ENCODE measurements at regions not wholly inside any gene's neighbourhood (a gene's known extent, or its start where the extent isn't known, plus 50 kb on each side); places are given as distances from the start of the nearest gene placed in this dataset.

DNA sequence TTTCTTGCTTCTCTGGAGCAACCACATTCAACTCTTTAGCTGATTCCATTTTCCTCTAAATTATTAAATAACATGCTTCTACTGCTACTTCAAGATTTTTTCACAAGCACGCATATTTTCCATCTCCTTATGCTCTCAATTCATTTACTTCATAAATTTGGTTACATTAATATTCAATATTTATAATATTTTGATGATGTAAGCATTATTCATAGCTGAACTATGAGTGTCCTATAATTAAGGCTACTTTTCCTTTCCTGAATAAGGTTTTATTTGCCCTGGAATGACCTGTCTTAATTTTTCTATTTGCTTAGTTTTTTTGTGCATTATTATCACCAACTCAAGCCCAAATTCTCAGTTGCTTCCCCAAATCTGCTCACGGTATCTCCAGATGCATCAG is 109.4 kb upstream of the ADPGK start:
- ChIA-PET POLR2A (no interaction called here), CTCF (no interaction called here)
- no peaks in the 10 kb centered on the region for H3K4me1 ChIP-seq (ENCODE audit: control extremely low read depth in 1 of 4, control insufficient read depth in 4 of 4, insufficient read depth in 4 of 4, low read length in 3 of 4)
- no peaks in the 10 kb centered on the region for H3K36me3 ChIP-seq (ENCODE audit: control insufficient read depth in 4 of 4, insufficient read depth in 4 of 4, low read length in 3 of 4)
- no peak overlapping the region for H3K4me3 ChIP-seq (ENCODE audit: control insufficient read depth in 1 of 7, extremely low read depth in 1 of 7, insufficient read depth in 4 of 7, low read depth in 2 of 7, low read length in 6 of 7)
- H3K27me3 ChIP-seq (replicated peaks in 2 of 5; ENCODE audit: control insufficient read depth in 4 of 5, insufficient read depth in 5 of 5, low read length in 4 of 5) = peaks cover 2 to 37% (median 4%) of the 10 kb centered on the region in 5 experiments
- peaks cover 0 to 7% (median 0%) of the 10 kb centered on the region in 5 experiments for H3K9me3 ChIP-seq (ENCODE audit: control extremely low read depth in 1 of 5, control insufficient read depth in 4 of 5, insufficient read depth in 2 of 5, low read depth in 1 of 5, low read length in 4 of 5)
- H3K27ac ChIP-seq (ENCODE audit: insufficient read depth in 1 of 2, low read depth in 1 of 2, low read length in 2 of 2, poor library complexity in 1 of 2, severe bottlenecking in 2 of 2) = no peak overlapping the region
- WGBS (ENCODE audit: insufficient coverage) = 100% methylated on average over 1 of the region's 2 CpGs
- DNase-seq = no peak

GRCh38 chr15:72890043-72890442 is 106.5 kb upstream of the ADPGK start:
- 57% methylated on average over 11 of the region's 12 CpGs for WGBS (ENCODE audit: insufficient coverage)
- Histone ChIP-seq H3K9me3 (ENCODE audit: control extremely low read depth in 1 of 5, control insufficient read depth in 4 of 5, insufficient read depth in 2 of 5, low read depth in 1 of 5, low read length in 4 of 5) (peaks cover 0 to 7% (median 0%) of the 10 kb centered on the region in 5 experiments), H3K27ac (ENCODE audit: insufficient read depth in 1 of 2, low read depth in 1 of 2, low read length in 2 of 2, poor library complexity in 1 of 2, severe bottlenecking in 2 of 2) (no peak overlapping the region), H3K36me3 (ENCODE audit: control insufficient read depth in 4 of 4, insufficient read depth in 4 of 4, low read length in 3 of 4) (no peaks in the 10 kb centered on the region), H3K27me3 (replicated peaks in 2 of 5; ENCODE audit: control insufficient read depth in 4 of 5, insufficient read depth in 5 of 5, low read length in 4 of 5) (peaks cover 0 to 21% (median 7%) of the 10 kb centered on the region in 5 experiments), H3K4me3 (ENCODE audit: control insufficient read depth in 1 of 7, extremely low read depth in 1 of 7, insufficient read depth in 4 of 7, low read depth in 2 of 7, low read length in 6 of 7) (no peak overlapping the region), H3K4me1 (ENCODE audit: control extremely low read depth in 1 of 4, control insufficient read depth in 4 of 4, insufficient read depth in 4 of 4, low read length in 3 of 4) (no peaks in the 10 kb centered on the region)
- POLR2A ChIA-PET = no interaction called here
- no peak for DNase-seq
- CTCF ChIA-PET = no interaction called here

DNA sequence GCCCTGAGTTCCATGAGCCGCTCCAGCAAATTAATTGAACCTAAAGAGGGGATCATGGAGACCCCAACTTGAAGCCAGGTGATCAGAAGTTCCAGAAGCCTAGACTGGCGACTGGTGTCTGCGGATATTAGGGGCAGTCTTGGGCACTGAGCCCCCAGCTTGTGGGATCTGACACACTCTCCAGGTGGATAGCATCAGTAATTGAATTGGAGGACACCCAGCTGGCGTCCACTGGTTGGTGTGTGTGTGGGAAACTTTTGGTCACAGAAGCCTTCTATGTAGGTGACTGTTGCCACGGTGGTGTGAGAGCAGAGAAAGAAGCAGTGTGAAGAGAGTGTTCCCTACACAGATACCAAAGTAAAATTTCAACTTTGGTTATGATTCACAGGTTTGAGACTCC is 106.0 kb upstream of the ADPGK start:
- no peaks in the 10 kb centered on the region for H3K4me1 ChIP-seq (ENCODE audit: control extremely low read depth in 1 of 4, control insufficient read depth in 4 of 4, insufficient read depth in 4 of 4, low read length in 3 of 4)
- POLR2A ChIA-PET = no interaction called here
- peaks cover 0 to 7% (median 0%) of the 10 kb centered on the region in 5 experiments for H3K9me3 ChIP-seq (ENCODE audit: control extremely low read depth in 1 of 5, control insufficient read depth in 4 of 5, insufficient read depth in 2 of 5, low read depth in 1 of 5, low read length in 4 of 5)
- H3K27me3 ChIP-seq (replicated peaks in 2 of 5; ENCODE audit: control insufficient read depth in 4 of 5, insufficient read depth in 5 of 5, low read length in 4 of 5) = peaks cover 0 to 21% (median 7%) of the 10 kb centered on the region in 5 experiments
- DNase-seq = no peak
- no peaks in the 10 kb centered on the region for H3K36me3 ChIP-seq (ENCODE audit: control insufficient read depth in 4 of 4, insufficient read depth in 4 of 4, low read length in 3 of 4)
- H3K4me3 ChIP-seq (ENCODE audit: control insufficient read depth in 1 of 7, extremely low read depth in 1 of 7, insufficient read depth in 4 of 7, low read depth in 2 of 7, low read length in 6 of 7) = no peak overlapping the region
- WGBS (ENCODE audit: insufficient coverage) = 95% methylated on average over 4 of the region's 5 CpGs
- CTCF ChIA-PET = no interaction called here
- H3K27ac ChIP-seq (ENCODE audit: insufficient read depth in 1 of 2, low read depth in 1 of 2, low read length in 2 of 2, poor library complexity in 1 of 2, severe bottlenecking in 2 of 2) = no peak overlapping the region

GRCh38 chr15:72888811-72889210 is 105.3 kb upstream of the ADPGK start:
- no peaks in the 10 kb centered on the region for H3K4me1 ChIP-seq (ENCODE audit: control extremely low read depth in 1 of 4, control insufficient read depth in 4 of 4, insufficient read depth in 4 of 4, low read length in 3 of 4)
- POLR2A ChIA-PET = no interaction called here
- no peak for DNase-seq
- peaks cover 0 to 3% (median 0%) of the 10 kb centered on the region in 5 experiments for H3K9me3 ChIP-seq (ENCODE audit: control extremely low read depth in 1 of 5, control insufficient read depth in 4 of 5, insufficient read depth in 2 of 5, low read depth in 1 of 5, low read length in 4 of 5)
- CTCF ChIA-PET = interaction anchor here (0.6 kb wide), 1 partner anchor 170 kb away, joined by 3 read pairs; no protein-coding TSS in a partner anchor
- no peaks in the 10 kb centered on the region for H3K36me3 ChIP-seq (ENCODE audit: control insufficient read depth in 4 of 4, insufficient read depth in 4 of 4, low read length in 3 of 4)
- WGBS (ENCODE audit: insufficient coverage) = 96% methylated on average over 7 of the region's 7 CpGs
- H3K27me3 ChIP-seq (replicated peaks in 2 of 5; ENCODE audit: control insufficient read depth in 4 of 5, insufficient read depth in 5 of 5, low read length in 4 of 5) = peaks cover 0 to 21% (median 7%) of the 10 kb centered on the region in 5 experiments
- no peak overlapping the region for H3K4me3 ChIP-seq (ENCODE audit: control insufficient read depth in 1 of 7, extremely low read depth in 1 of 7, insufficient read depth in 4 of 7, low read depth in 2 of 7, low read length in 6 of 7)
- no peak overlapping the region for H3K27ac ChIP-seq (ENCODE audit: insufficient read depth in 1 of 2, low read depth in 1 of 2, low read length in 2 of 2, poor library complexity in 1 of 2, severe bottlenecking in 2 of 2)

GRCh38 chr15:72888211-72888610 is 104.7 kb upstream of the ADPGK start:
- CTCF ChIA-PET = interaction anchor here (0.6 kb wide), 1 partner anchor 169 kb away, joined by 3 read pairs; no protein-coding TSS in a partner anchor
- H3K9me3 ChIP-seq (ENCODE audit: control extremely low read depth in 1 of 5, control insufficient read depth in 4 of 5, insufficient read depth in 2 of 5, low read depth in 1 of 5, low read length in 4 of 5) = peaks cover 0 to 4% (median 0%) of the 10 kb centered on the region in 5 experiments
- POLR2A ChIA-PET = no interaction called here
- WGBS (ENCODE audit: insufficient coverage) = no CpG with 5 or more reads among the region's 1 CpG
- H3K27me3 ChIP-seq (replicated peaks in 2 of 5; ENCODE audit: control insufficient read depth in 4 of 5, insufficient read depth in 5 of 5, low read length in 4 of 5) = peaks cover 0 to 21% (median 7%) of the 10 kb centered on the region in 5 experiments
- H3K27ac ChIP-seq (ENCODE audit: insufficient read depth in 1 of 2, low read depth in 1 of 2, low read length in 2 of 2, poor library complexity in 1 of 2, severe bottlenecking in 2 of 2) = no peak overlapping the region
- no peak for DNase-seq
- H3K4me3 ChIP-seq (ENCODE audit: control insufficient read depth in 1 of 7, extremely low read depth in 1 of 7, insufficient read depth in 4 of 7, low read depth in 2 of 7, low read length in 6 of 7) = no peak overlapping the region
- no peaks in the 10 kb centered on the region for H3K4me1 ChIP-seq (ENCODE audit: control extremely low read depth in 1 of 4, control insufficient read depth in 4 of 4, insufficient read depth in 4 of 4, low read length in 3 of 4)
- H3K36me3 ChIP-seq (ENCODE audit: control insufficient read depth in 4 of 4, insufficient read depth in 4 of 4, low read length in 3 of 4) = no peaks in the 10 kb centered on the region

DNA sequence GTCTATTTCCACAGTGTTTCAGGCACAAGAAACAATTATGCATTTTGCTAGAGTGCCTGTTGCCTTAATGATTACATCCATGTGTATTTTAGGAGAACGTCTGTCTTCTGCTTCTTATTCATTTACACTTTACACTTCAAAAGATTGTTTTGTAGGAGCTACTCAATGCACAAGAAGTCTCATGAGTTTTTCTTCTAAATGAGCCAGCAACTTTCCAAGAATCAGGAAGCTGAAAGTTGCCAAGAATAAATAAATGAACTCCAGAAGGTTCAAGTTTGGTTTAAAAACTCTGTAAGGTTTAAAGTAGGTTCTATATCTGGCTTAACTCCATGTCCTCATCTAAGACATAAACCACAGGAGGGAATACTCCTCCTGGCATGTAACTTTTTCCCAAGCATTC is 103.8 kb upstream of the ADPGK start:
- Histone ChIP-seq H3K4me3 (ENCODE audit: control insufficient read depth in 1 of 7, extremely low read depth in 1 of 7, insufficient read depth in 4 of 7, low read depth in 2 of 7, low read length in 6 of 7) (no peak overlapping the region), H3K27ac (ENCODE audit: insufficient read depth in 1 of 2, low read depth in 1 of 2, low read length in 2 of 2, poor library complexity in 1 of 2, severe bottlenecking in 2 of 2) (no peak overlapping the region), H3K36me3 (ENCODE audit: control insufficient read depth in 4 of 4, insufficient read depth in 4 of 4, low read length in 3 of 4) (no peaks in the 10 kb centered on the region), H3K9me3 (ENCODE audit: control extremely low read depth in 1 of 5, control insufficient read depth in 4 of 5, insufficient read depth in 2 of 5, low read depth in 1 of 5, low read length in 4 of 5) (peaks cover 0 to 5% (median 0%) of the 10 kb centered on the region in 5 experiments), H3K27me3 (replicated peaks in 2 of 5; ENCODE audit: control insufficient read depth in 4 of 5, insufficient read depth in 5 of 5, low read length in 4 of 5) (peaks cover 0 to 18% (median 7%) of the 10 kb centered on the region in 5 experiments), H3K4me1 (ENCODE audit: control extremely low read depth in 1 of 4, control insufficient read depth in 4 of 4, insufficient read depth in 4 of 4, low read length in 3 of 4) (no peaks in the 10 kb centered on the region)
- POLR2A ChIA-PET = no interaction called here
- CTCF ChIA-PET = no interaction called here
- no CpG with 5 or more reads among the region's 1 CpG for WGBS (ENCODE audit: insufficient coverage)
- no peak for DNase-seq

DNA sequence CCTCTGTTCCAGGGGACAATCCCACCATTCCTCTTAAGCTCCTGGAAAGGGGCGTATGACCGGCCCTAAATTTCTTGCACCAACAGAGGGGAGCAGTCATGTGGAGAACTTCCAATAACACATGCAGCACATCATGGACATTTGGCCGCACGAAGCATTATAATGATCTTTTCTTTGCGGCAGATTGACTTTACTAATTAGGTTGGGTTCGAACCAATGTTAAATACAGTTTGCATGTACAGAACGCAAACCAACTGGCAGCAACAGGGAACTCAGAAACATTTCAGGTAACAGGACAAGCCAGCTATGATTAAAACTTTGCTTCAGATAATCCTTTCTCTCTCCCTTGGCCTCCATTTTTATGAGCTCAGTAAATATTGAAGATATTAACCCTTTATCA is 100.8 kb upstream of the ADPGK start:
- H3K27ac ChIP-seq (ENCODE audit: insufficient read depth in 1 of 2, low read depth in 1 of 2, low read length in 2 of 2, poor library complexity in 1 of 2, severe bottlenecking in 2 of 2) = no peak overlapping the region
- CTCF ChIA-PET = no interaction called here
- POLR2A ChIA-PET = no interaction called here
- no peak for DNase-seq
- H3K36me3 ChIP-seq (ENCODE audit: control insufficient read depth in 4 of 4, insufficient read depth in 4 of 4, low read length in 3 of 4) = no peaks in the 10 kb centered on the region
- peaks cover 0 to 11% (median 0%) of the 10 kb centered on the region in 5 experiments for H3K27me3 ChIP-seq (replicated peaks in 2 of 5; ENCODE audit: control insufficient read depth in 4 of 5, insufficient read depth in 5 of 5, low read length in 4 of 5)
- H3K4me3 ChIP-seq (ENCODE audit: control insufficient read depth in 1 of 7, extremely low read depth in 1 of 7, insufficient read depth in 4 of 7, low read depth in 2 of 7, low read length in 6 of 7) = no peak overlapping the region
- H3K4me1 ChIP-seq (ENCODE audit: control extremely low read depth in 1 of 4, control insufficient read depth in 4 of 4, insufficient read depth in 4 of 4, low read length in 3 of 4) = no peaks in the 10 kb centered on the region
- 100% methylated on average over 5 of the region's 7 CpGs for WGBS (ENCODE audit: insufficient coverage)
- H3K9me3 ChIP-seq (ENCODE audit: control extremely low read depth in 1 of 5, control insufficient read depth in 4 of 5, insufficient read depth in 2 of 5, low read depth in 1 of 5, low read length in 4 of 5) = peaks cover 0 to 11% (median 3%) of the 10 kb centered on the region in 5 experiments

Data from common myeloid progenitor, CD34-positive (primary cell).